CD4-positive, alpha-beta T cell treated with Interferon alpha-2 for 1 hour (primary cell): ENCODE measurements at regions not wholly inside any gene's neighbourhood (a gene's known extent, or its start where the extent isn't known, plus 50 kb on each side); places are given as distances from the start of the nearest gene placed in this dataset.

Experiments used
- DNase-seq, 2 donors: peaks; one replicate each; pipeline ENCODE4 v3.0.0-alpha.2; 2020 to 2022

DNA sequence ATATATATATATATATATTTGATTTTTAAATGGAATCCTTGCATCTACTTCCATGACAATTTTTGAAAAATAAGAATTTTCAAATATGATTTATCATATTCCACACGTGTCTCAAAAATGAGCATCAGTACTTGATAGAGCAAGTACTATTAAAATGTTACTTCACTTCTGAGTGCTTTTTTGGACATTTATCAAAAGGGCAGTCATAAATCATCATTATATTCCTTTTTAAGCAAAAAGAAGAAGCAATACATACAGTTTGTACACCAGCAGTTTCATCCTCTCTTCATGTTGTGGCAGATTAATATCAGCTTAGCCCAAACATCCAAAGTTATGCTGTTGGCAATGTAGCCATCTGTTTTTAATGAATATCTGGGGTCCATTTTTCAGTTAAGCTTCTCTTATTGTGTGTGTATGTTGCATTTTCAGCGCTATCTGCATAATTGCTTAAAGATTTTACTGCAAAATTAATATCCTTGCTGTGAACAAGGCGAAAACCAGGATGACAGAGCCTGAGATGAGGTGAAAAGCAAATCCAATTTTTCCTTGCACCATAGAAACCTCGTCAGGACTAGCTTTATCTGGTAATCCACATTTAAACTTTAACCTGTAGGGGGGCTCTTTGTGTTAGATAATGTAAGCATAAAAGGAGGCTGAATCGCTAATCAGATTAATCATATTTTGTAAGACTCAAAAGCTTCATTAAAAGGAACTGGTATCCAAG lies 604.9 kb upstream of the AGTR1 start:
- no peak for DNase-seq

- no peak for DNase-seq
Measured at GRCh38 chr3:148093753-148094152, 604.0 kb upstream of the AGTR1 start.

DNA sequence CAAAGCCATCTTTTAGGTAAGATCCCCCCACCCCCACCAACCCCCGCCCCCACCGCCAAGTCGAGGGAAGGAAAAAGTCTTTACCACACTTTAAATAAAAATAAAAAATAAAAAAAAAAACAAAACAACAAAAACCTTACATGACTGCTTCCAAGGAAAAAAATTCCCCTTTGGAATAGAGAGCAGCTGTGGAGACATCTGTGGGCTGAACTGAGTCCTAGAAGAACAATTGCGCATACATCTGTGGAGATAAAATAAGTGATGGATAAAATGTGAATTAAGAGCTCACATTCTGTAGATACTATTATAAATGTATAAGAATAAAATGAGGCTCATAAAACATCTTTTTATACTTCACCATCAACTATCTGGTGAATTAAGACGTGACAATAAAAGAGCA lies 601.7 kb upstream of the AGTR1 start:
- no peak for DNase-seq

- DNase-seq: no peak
Measured at GRCh38 chr3:148100476-148100875, 597.2 kb upstream of the AGTR1 start.

GRCh38 chr3:148101061-148101460 lies 596.6 kb upstream of the AGTR1 start:
- DNase-seq: no peak

- no peak for DNase-seq
Measured at GRCh38 chr3:148102156-148102555, 595.5 kb upstream of the AGTR1 start.

DNA sequence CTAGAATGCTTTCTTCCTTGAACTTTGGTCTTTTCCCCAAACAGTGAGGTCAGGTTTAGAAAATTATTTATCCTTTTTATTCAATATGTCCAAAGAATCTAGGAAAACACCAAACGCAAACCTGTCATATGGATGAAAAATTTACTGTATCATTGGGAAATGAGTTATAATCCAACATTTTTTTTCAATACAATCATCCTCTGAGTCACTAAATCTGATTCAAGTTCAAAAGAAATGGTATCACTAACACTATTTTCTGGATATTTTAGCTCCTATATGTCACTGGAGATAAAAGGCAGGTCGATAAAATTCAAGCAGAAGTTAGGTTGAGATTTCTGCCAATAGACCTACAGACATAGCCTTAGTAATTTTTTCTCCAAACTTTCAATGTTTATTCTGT lies 591.6 kb upstream of the AGTR1 start:
- no peak for DNase-seq

DNA sequence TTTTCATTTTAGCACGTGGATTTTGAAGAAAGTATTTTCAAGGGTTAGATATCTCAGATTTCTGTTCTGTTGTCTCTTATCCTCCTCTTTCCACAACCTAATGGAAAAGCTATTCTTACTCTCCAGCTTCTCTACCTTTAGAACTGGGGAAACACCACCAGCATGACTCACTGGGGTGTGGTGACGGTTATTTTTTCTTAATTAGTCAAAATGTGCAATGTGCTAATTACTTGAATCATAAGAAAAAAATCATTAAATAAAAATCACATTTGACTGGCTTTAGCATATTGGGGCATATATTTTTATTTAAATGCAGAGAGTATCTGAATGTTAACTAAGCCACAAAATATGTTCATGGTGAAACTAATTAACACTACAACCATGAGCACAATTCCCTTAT lies 570.7 kb upstream of the AGTR1 start:
- DNase-seq: no peak

- no peak for DNase-seq
Measured at GRCh38 chr3:148128136-148128535, 569.6 kb upstream of the AGTR1 start.

GRCh38 chr3:148131990-148132638 lies 565.6 kb upstream of the AGTR1 start:
- DNase-seq: no peak

- DNase-seq: no peak
Measured at GRCh38 chr3:148136816-148137215, 560.9 kb upstream of the AGTR1 start.

DNA sequence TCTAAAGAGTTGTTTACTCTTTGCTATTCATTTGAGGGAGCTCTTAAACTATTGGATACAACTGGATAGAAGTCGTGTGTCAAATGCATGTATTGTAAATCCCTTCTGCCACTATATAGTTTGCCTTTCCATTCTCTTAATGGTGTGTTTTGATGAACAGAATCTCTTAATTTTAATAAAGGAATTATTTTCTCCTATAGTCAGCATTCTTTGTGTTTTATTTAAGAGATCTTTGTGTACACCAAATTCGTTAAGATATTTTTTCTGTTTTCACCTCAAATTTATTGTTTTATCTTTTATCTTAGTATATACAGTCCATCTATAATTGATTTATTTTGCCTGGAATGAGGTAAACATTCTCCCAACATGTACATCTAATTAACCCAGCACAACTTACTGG lies 551.5 kb upstream of the AGTR1 start:
- DNase-seq: no peak

DNA sequence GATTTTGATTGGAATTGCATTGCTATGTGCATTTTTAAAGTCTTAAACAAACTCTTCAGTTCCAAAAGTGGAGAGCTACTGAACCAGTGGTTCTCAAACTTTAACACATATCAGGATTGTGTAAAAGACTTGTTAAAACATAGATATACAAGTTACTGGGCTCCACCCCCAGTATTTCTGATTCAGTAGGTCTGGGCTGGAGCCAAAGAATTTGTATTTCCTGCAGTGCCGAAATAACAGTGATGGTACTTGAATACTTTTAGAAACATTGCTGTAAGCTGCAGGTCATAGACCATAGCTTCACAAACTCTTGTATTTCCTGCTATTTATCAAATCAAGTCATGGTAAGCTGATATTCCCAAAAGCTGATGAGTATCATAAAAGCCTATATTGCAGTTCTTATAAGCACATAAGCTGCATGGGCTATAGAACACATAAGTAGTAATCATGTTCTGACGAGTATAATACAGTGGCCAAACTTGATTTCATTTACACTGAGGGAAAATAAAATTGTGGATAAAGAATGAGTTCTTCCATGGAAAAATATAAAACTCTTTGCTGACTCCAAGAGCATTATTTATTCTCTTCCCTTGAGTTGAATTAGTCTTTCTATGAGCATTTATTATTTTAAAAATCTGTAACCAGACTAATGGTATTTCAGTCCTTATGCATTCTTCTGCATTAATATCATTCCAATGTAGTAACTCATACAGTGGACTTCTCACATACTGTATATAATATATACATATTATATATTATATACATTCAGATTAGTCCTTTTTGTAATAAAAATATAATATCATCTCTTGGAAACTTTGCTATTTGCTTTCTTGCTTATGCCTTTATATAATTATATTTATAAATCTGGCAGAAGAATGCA lies 550.5 kb upstream of the AGTR1 start:
- DNase-seq: no peak

- no peak for DNase-seq
Measured at GRCh38 chr3:148147903-148148302, 549.8 kb upstream of the AGTR1 start.

GRCh38 chr3:148149556-148149955 lies 548.1 kb upstream of the AGTR1 start:
- no peak for DNase-seq

GRCh38 chr3:148150141-148150540 lies 547.6 kb upstream of the AGTR1 start:
- no peak for DNase-seq

DNA sequence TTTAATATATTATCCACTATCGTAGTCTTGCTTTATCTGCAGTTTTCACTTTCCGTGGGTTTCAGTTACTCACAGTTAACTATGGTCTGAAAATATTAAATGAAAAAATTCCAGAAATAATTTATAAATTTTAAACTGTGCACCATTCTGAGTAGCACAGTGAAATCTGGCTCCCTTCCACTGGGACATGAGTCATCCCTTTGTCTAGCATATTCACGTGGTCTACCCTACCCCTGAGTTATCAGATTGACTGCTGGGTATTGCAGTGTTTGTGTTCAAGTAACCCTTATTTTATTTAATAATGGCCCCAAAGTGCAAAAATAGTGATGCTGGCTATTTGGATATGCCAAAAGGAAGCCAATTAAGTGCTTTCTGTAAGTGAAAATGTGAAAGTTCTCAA lies 539.5 kb upstream of the AGTR1 start:
- no peak for DNase-seq

DNA sequence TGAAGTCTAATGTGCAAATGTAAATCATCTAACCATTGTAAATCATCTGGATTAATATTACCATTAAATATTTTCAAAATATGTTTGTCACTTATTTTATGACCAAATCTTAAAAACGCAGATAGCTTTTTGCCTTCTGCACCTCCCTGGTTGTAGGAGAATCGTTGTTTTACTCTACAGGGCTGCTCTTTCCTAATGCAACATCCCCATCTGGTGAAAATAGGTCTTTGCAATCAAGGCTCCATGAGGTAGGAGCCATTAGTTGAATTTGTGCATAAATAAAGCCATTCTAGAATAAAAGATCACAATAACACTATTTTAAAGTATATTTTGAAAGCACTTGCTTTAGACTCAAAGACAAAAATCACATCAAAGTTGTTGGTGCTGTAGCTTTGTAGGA lies 535.6 kb upstream of the AGTR1 start:
- DNase-seq: no peak

DNA sequence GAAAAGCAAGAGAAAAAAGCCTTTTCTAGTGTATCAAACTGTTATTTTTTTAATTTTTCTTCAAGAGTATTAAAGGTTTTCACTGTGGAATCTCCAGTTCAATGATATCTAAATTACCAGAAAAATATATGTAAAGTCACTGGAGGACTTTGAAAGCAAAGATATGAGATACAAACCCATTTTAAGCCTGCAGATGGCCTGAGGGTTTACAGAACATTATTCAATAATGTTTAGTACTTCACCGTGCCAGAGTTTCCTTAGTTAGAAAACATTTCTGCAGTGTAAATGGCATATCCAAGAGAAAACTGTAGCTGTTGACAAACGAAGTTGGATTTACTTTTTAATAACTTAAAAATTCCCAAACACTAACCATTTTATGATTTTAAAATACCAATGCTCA lies 529.4 kb upstream of the AGTR1 start:
- no peak for DNase-seq

GRCh38 chr3:148173851-148174250 lies 523.9 kb upstream of the AGTR1 start:
- no peak for DNase-seq

- no peak for DNase-seq
Measured at GRCh38 chr3:148175214-148175613, 522.5 kb upstream of the AGTR1 start.

DNA sequence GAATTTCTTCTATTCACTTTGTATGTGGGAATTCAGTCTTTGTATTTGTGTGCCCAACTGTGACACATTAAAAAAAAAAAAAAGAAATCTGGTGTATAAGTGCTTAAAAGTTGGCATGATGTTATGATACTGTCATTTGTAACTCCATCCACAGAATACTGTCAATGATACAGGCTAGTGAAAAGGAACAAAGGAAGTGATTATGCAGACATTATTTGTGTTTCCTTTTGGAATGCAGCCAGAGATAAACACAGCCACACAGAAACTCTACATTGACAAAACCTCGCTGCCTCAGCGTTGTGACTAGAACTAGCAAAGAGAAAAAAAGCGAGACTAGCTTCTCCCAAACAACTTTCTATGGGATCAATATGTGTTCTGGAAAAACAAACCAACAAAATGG lies 519.2 kb upstream of the AGTR1 start:
- no peak for DNase-seq

GRCh38 chr3:148184798-148185197 lies 512.9 kb upstream of the AGTR1 start:
- no peak for DNase-seq

GRCh38 chr3:148186881-148187280 lies 510.8 kb upstream of the AGTR1 start:
- no peak for DNase-seq
